HG03521 (cell line): ENCODE measurements at regions not wholly inside any gene's neighbourhood (a gene's known extent, or its start where the extent isn't known, plus 50 kb on each side); places are given as distances from the start of the nearest gene placed in this dataset.
"Not testable (repeated sequence)": the region's sequence is repeated elsewhere in the genome, so short reads cannot be mapped to it uniquely, and the experiment has no call there.

ENCODE experiments used
- ATAC-seq: cut with Tn5 transposase; IDR thresholded peaks from one replicate; pipeline ENCODE4 v1.9.1; 2021; ENCODE audit warnings: mild to moderate bottlenecking, moderate library complexity; ENCODE audit not compliant: unreplicated experiment

- ATAC-seq, result no peak
Observed at GRCh38 chr6:169985121-169986015, 233.9 kb downstream of the ERMARD start.

- ATAC-seq, result no peak
Observed at GRCh38 chr6:169984181-169985120, 233.0 kb downstream of the ERMARD start.

- no peak for ATAC-seq
Observed at GRCh38 chr6:169983651-169984050, 232.2 kb downstream of the ERMARD start.

- ATAC-seq, result no peak
Observed at GRCh38 chr6:169982461-169983386, 231.3 kb downstream of the ERMARD start.

- no peak for ATAC-seq
Observed at GRCh38 chr6:169981969-169982368, 230.5 kb downstream of the ERMARD start.

GRCh38 chr6:169981568-169981967, 230.1 kb downstream of the ERMARD start:
- no peak for ATAC-seq

GRCh38 chr6:169980826-169981450, 229.5 kb downstream of the ERMARD start:
- no peak for ATAC-seq

GRCh38 chr6:169979873-169980432, 228.5 kb downstream of the ERMARD start:
- ATAC-seq, result no peak

- ATAC-seq, result no peak
Observed at GRCh38 chr6:169978615-169979161, 227.3 kb downstream of the ERMARD start.

- ATAC-seq, result no peak
Observed at GRCh38 chr6:169977434-169978265, 226.2 kb downstream of the ERMARD start.

GRCh38 chr6:169976301-169977081, 225.1 kb downstream of the ERMARD start:
- ATAC-seq, result no peak

GRCh38 chr6:169975701-169976100, 224.3 kb downstream of the ERMARD start:
- ATAC-seq, result no peak

- ATAC-seq, result no peak
Observed at GRCh38 chr6:169975286-169975685, 223.9 kb downstream of the ERMARD start.

- ATAC-seq, result no peak
Observed at GRCh38 chr6:169974663-169975062, 223.2 kb downstream of the ERMARD start.

GRCh38 chr6:169973588-169974467, 222.4 kb downstream of the ERMARD start:
- not testable (repeated sequence) for ATAC-seq

- ATAC-seq, result no peak
Observed at GRCh38 chr6:169972736-169973135, 221.3 kb downstream of the ERMARD start.
